ENCODE measurements at regions not wholly inside any gene's neighbourhood (a gene's known extent, or its start where the extent isn't known, plus 50 kb on each side); places are given as distances from the start of the nearest gene placed in this dataset.
"Not testable (repeated sequence)": the region's sequence is repeated elsewhere in the genome, so short reads cannot be mapped to it uniquely, and the experiment has no call there.

DNA sequence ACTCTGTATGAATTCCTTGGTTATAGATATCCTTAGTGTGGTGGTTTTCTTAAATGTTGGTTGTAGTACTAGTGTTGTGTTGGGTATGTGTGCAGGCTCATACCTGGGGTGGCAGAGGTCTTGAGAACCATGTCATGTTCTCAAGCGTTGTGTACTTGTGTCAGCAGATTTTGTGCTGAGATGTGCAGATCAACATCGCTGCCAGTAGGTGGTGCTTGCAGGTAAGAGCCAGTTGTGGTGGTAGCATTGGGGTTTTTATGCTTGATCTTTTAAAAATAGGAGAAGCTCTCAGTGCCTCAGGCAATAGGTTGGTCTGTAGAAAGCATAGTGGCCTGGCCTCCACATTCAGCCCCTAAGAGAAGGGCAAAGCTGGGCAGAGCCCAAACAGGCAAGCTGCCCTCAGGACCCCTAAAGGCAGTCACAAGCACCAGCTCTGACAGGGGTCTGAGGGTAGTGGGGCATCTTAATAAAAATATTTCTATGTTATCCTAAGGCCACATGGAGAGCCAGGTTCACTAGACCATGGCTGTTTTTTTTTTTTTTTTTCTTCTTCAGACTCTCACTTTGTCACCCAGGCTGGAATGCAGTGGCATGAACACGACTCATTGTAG is 164.0 kb downstream of the IL20RB start:
- DNase-seq = peak in 1 of 2 donors; percentile 1

DNA sequence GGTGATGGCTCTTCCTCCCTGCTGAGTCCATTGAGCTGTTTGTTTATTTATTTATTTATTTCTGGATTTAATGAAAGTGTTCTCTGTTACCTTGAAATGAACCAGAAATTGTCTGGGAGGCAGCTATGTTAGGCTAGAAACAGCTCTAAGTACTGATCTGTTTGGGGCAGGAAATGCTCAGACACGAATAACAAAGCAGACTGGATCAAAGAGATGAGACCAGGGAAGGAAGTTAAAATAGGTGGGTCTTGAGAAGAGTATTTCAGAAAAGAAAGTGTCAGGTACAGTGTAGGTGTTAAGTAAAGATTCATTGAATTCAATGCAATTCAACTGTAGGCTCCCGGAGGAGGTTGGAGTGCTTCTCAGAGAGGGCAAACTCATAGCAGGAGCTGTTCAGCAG is 173.3 kb downstream of the IL20RB start:
- no peak for DNase-seq

DNA sequence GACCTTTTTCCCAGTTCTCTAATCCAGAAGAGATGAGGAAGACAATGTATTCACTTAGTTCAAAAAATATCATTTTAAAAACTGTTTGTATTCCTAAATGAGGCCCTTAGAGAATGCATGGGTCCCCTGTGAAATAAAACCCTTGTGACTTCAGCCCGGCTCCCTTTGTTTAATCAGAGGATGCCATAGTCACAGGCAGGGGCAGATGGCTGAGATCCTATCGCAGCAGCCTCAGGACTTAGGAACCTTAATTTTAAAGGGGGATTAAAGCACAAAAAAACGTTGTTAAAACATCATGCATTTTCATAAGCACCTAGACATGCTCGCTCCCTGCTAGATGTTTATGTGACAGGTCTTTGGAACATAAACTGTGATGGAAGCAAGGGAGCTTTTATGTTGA is 176.6 kb downstream of the IL20RB start:
- no peak for DNase-seq

- no peak for DNase-seq
Measured at GRCh38 chr3:137148406-137148805, 190.6 kb downstream of the IL20RB start.

DNA sequence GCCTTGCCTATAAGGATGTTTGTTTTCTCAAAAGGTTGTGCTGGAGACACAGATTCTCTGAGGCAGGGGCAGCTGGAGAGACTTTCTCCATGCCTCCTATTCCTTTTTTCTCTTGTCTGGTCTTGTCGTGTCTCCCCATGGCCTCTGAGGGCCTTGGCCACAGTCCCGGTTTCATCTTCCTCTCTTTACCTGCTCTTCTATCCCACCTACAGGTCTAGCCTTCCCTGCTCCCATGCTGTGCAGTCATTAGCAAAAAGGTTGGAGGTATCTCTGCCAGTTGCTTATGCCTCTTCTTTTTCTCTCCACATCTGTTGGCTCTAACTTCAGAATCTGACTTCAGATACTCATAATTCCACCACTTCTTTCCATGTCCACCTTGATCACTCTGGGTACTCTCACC is 191.1 kb downstream of the IL20RB start:
- DNase-seq = no peak

DNA sequence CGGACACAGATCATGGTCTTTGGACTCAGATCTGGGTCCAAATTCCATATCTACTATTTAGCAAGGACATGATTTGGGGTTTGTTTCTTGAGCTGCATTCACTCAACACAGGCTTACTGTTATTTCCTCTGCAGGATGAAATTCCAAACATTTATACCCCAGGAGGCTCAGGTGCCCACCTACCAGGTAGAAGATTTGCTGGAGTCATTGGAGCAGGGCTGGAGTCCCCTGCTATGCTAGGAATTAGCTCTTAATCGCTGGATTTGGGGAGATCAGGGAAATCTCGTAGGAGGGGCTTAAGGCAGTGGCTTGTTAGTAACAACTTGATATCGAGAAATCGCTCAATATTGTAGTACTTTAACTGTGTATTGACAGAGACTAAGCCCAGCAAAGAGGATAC is 193.0 kb downstream of the IL20RB start:
- DNase-seq = no peak

- not testable (repeated sequence) for DNase-seq
Measured at GRCh38 chr3:137153046-137153445, 195.3 kb downstream of the IL20RB start.

GRCh38 chr3:137163241-137163871 is 205.6 kb downstream of the IL20RB start:
- no peak for DNase-seq

GRCh38 chr3:137163958-137164357 is 206.2 kb downstream of the IL20RB start:
- DNase-seq = no peak

DNA sequence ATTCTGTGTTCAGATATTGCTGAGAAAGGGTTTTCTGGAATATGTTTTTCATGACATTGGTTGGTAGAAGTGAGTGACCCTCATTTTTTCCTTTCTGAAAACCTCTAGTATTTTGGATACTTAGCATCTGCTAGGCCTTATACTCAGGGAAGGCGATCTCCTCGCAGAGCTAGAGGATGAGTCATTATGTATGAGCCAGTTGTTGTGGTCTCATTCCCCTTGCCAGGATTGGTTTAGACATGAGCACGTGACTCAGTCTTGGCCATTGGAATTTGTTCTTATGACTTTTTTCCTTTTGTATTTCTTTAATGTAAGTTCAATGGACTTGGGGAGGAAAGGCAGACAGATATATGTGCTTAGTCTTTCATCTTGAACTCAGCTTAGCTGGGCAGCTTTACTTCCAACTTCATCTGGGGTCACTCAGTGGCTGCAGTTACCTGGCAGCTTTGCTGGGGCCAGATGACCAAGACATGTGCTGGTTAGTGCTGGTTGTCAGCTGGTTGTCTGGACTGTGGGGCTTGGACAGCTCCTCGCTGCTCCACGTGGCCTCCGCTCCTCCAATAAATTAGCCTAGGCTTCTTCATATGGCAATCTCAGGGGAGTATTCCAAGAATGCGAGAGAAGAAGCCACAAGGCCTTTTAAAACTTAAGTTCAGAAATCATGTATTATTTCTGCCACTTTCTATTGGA is 207.5 kb downstream of the IL20RB start:
- DNase-seq = no peak

DNA sequence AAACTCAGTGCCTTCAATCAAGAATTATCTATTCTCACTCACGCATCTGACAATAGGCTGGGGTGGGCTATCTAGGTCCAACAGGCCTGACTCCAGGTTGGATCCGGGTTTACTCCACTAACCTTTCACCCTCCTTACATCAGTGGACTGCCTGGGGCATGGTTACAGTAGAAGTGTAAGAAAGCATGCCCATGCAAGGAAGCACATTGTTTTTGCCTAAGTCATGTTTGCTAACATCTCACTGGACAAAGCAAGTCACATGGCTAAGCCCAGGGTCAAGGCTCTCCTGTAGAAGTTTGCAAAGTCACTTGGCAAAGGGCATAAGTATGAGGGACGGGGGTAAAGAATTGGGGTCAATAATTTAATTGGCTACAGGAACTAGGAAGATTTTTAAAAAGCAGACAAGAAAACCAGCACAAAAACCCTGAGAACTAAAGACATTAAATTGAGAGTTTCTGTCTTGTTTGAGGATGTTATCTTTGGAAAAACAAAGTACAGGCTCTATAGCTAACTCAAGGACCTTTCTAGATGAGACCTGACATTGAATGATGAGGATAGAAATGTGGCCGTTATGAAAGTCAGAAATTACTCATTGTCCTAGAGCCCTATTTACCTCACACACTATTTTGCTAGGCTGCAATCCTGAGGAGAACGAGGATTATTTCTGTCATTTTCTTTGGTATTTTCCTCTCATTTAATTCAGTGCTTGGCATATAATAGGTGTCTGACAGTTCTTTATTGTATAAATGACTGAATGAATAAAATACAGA is 214.2 kb downstream of the IL20RB start:
- no peak for DNase-seq

GRCh38 chr3:137172728-137173127 is 214.9 kb downstream of the IL20RB start:
- no peak for DNase-seq

GRCh38 chr3:137174514-137174913 is 216.7 kb downstream of the IL20RB start:
- no peak for DNase-seq

- no peak for DNase-seq
Measured at GRCh38 chr3:137180220-137180619, 222.4 kb downstream of the IL20RB start.

DNA sequence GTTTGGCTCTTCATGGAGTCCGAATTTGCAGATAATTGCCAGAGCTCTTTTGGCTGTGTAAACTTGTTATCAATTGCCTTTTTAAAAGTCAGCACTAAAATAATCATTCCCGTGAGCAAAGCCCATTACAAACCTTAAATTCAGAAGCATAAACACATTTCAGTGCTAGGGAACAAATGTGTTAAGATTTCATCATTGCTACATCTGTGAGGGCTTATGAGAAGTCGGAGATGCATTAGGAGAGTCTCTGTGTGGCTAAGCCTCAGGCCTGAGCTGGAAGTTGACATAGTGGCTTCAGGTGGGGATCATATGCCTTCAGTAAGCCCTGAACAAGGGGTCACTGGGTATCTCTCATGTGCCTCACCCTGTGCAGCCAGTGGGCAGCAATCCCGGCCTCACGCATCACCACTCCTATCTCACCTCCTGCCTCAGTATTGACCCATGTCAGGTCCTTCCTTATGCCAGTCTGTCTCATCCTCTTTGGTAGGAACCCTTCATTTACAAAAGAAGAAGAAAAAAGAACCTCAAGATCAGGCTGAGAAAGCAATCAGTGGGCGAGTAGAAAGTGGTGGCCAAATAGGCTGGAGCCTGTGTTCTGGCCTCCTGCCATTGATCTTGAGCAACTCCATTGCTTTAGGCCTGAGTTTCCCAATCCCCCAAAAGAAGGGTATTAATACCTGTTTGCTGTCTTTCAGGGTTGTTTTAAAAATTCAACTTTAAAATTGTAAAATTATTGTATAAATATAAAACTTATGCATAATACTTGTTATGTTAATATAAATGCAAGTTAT is 233.5 kb downstream of the IL20RB start:
- no peak for DNase-seq

DNA sequence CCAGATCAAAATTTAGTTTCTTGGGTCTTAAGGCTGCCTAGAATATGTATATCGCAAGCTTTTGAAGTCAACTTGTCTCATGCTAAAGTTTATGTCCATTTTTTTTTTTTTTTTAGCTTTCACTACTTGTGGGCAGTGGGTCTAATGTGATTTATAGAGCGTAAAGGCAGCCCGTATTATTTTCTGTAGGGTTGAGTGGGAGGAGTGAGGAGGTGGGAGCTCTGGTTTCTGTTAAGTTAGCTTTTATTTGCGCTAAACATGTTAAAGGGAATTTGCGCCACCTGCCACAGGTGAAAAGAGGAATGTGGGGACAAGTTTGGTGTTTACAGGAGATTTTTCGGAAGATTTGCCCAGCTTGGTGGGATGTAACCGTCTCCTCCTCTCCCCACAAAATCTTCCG is 234.2 kb downstream of the IL20RB start:
- no peak for DNase-seq

GRCh38 chr3:137194301-137194700 is 236.5 kb downstream of the IL20RB start:
- no peak for DNase-seq

DNA sequence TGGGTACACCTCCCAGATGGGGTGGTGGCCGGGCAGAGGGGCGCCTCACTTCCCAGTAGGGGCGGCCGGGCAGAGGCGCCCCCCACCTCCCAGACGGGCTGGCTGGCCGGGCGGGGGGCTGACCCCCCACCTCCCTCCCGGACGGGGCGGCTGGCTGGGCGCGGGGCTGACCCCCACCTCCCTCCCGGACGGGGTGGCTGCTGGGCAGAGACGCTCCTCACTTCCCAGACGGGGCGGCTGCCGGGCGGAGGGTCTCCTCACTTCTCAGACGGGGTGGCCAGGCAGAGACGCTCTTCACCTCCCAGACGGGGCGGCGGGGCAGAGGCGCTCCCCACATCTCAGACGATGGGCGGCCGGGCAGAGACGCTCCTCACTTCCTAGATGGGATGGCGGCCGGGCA is 240.6 kb downstream of the IL20RB start:
- DNase-seq = not testable (repeated sequence)

- DNase-seq = no peak
Measured at GRCh38 chr3:137199678-137200077, 241.9 kb downstream of the IL20RB start.

DNA sequence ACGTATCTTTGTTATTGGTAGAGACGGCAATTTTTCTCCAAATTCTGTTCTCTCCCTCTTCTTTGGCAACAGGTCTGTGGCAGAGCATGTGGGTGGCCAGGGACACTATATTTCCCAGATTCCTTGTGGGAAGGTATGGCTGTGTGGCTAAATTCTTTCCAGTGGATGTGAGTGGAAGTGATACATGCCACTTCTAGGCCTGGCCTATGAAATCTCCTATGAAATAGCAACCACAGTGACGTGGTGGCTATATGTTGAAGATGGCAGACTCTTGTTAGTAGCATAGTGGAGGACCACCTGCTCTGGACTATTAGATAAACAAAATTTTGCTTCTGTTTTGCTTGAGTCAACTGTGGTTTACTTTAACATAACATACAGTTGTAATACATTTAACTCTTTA is 243.3 kb downstream of the IL20RB start:
- DNase-seq = no peak

DNA sequence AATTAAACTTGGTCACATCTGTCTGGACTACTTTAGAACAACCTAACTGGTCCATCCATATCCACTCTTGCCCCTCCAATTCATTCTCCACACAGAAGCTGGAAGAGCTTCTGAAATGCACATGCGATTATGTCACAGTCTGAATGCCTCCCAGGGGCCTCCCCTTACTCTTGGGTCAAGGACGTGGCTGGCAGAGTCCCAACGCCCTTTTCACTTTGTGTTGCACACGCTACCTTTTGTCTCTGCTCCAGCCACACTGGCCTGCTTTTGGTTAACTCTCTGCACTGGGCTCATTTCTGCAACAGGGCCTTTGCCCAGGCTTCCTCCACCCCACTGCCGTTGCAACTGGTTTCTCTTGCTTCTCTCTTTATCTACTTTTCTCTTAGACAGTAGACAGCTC is 245.2 kb downstream of the IL20RB start:
- DNase-seq = no peak

- no peak for DNase-seq
Measured at GRCh38 chr3:137204409-137204808, 246.6 kb downstream of the IL20RB start.
